CD14-positive monocyte (primary cell): ENCODE measurements at regions not wholly inside any gene's neighbourhood (a gene's known extent, or its start where the extent isn't known, plus 50 kb on each side); places are given as distances from the start of the nearest gene placed in this dataset.
A peak's percentile ranks its signal among the peaks of the same experiment; 100 is the strongest.

ENCODE experiments used
- DNase-seq, 3 donors: peaks; one replicate each; pipeline ENCODE4 v3.0.0-alpha.2; 2011 to 2022
- H2AFZ ChIP-seq: 2 replicates; pipeline ENCODE4 v1.6.0; 2012; ENCODE audit warnings: mild to moderate bottlenecking, low read depth, low read length, inconsistent platforms; ENCODE audit not compliant: insufficient read depth, poor library complexity, severe bottlenecking
- H3K27ac ChIP-seq, 2 donors: 1 replicate in 1 of 2; 2 replicates in 1 of 2; pipeline ENCODE4 v1.5.1; 2012 to 2013; ENCODE audit warnings: low read length in 2 of 2, control low read depth in 1 of 2, inconsistent platforms in 1 of 2, low read depth in 1 of 2, mild to moderate bottlenecking in 1 of 2
- H3K27me3 ChIP-seq, 2 donors: one replicate each; pipeline versions ENCODE4 v1.6.0 to v1.6.1; 2011 to 2013; ENCODE audit warnings: low read length in 2 of 2; ENCODE audit not compliant: control insufficient read depth in 2 of 2, insufficient read depth in 2 of 2
- H3K36me3 ChIP-seq, 2 donors: replicated peaks in 1 of 2; 1 replicate in 1 of 2; 2 replicates in 1 of 2; pipeline versions ENCODE4 v1.5.1 to v1.6.1; 2012 to 2013; ENCODE audit warnings: low read length in 2 of 2, control low read depth in 1 of 2, inconsistent platforms in 1 of 2, mild to moderate bottlenecking in 1 of 2; ENCODE audit not compliant: insufficient read depth in 2 of 2, control insufficient read depth in 1 of 2
- H3K4me1 ChIP-seq, 2 donors: 1 replicate in 1 of 2; 2 replicates in 1 of 2; pipeline versions ENCODE4 v1.5.1 to v1.6.1; 2012 to 2013; ENCODE audit warnings: low read length in 2 of 2, control low read depth in 1 of 2, inconsistent platforms in 1 of 2, mild to moderate bottlenecking in 1 of 2, moderate library complexity in 1 of 2; ENCODE audit not compliant: insufficient read depth in 2 of 2, control insufficient read depth in 1 of 2
- H3K4me2 ChIP-seq: replicated peaks from 2 replicates; pipeline ENCODE3; 2012; ENCODE audit warnings: low read length, moderate library complexity, mild to moderate bottlenecking; ENCODE audit not compliant: poor library complexity, severe bottlenecking; ENCODE audit errors: extremely low read depth
- H3K4me3 ChIP-seq, 3 experiments: fragments of 200-600 bp in 1 of 3; sonication (generic) in 1 of 3; replicated peaks in 1 of 3; 1 replicate in 2 of 3; 2 replicates in 1 of 3; pipeline ENCODE4 v1.5.1; 2011 to 2013; ENCODE audit warnings: low read length in 3 of 3, mild to moderate bottlenecking in 3 of 3, control low read depth in 2 of 3, low read depth in 2 of 3, inconsistent platforms in 1 of 3, moderate library complexity in 1 of 3
- H3K79me2 ChIP-seq: 2 replicates; pipeline ENCODE4 v1.6.0; 2012; ENCODE audit warnings: mild to moderate bottlenecking, control low read depth, inconsistent platforms, low read length, moderate library complexity; ENCODE audit not compliant: insufficient read depth
- H3K9ac ChIP-seq: 2 replicates; pipeline ENCODE4 v1.6.0; 2017; ENCODE audit warnings: low read length, mild to moderate bottlenecking; ENCODE audit not compliant: insufficient read depth, poor library complexity, severe bottlenecking
- H3K9me3 ChIP-seq, 2 donors: replicated peaks in 1 of 2; 1 replicate in 1 of 2; 2 replicates in 1 of 2; pipeline versions ENCODE4 v1.5.1 to v1.6.1; 2012 to 2013; ENCODE audit warnings: low read length in 2 of 2, control low read depth in 1 of 2; ENCODE audit not compliant: control insufficient read depth in 1 of 2, insufficient read depth in 1 of 2
- H4K20me1 ChIP-seq: 2 replicates; pipeline ENCODE4 v1.6.0; 2012; ENCODE audit warnings: mild to moderate bottlenecking, low read length, control low read depth, moderate library complexity; ENCODE audit not compliant: insufficient read depth
- H3K27ac Mint-ChIP-seq, 7 donors: one replicate each; pipeline ENCODE4 v1.8.0; 2020; ENCODE audit warnings: mild to moderate bottlenecking in 7 of 7, mixed read lengths in 7 of 7, moderate library complexity in 6 of 7, inconsistent platforms in 2 of 7
- H3K27me3 Mint-ChIP-seq, 3 donors: one replicate each; pipeline ENCODE4 v1.8.0; 2021 to 2022; ENCODE audit warnings: low read depth in 3 of 3, mild to moderate bottlenecking in 3 of 3, mixed read lengths in 3 of 3, moderate library complexity in 3 of 3, inconsistent platforms in 1 of 3
- H3K36me3 Mint-ChIP-seq, 2 donors: one replicate each; pipeline ENCODE4 v1.8.0; 2020; ENCODE audit warnings: mixed read lengths in 2 of 2, inconsistent platforms in 1 of 2, mild to moderate bottlenecking in 1 of 2
- H3K4me1 Mint-ChIP-seq: one replicate; pipeline ENCODE4 v1.8.0; 2020; ENCODE audit warnings: mild to moderate bottlenecking, mixed read lengths
- H3K4me3 Mint-ChIP-seq, 2 donors: one replicate each; pipeline ENCODE4 v1.8.0; 2020; ENCODE audit warnings: mild to moderate bottlenecking in 2 of 2, mixed read lengths in 2 of 2, moderate library complexity in 1 of 2
- H3K9me3 Mint-ChIP-seq, 7 donors: one replicate each; pipeline ENCODE4 v1.8.0; 2020 to 2022; ENCODE audit warnings: mixed read lengths in 7 of 7, mild to moderate bottlenecking in 6 of 7, moderate library complexity in 6 of 7, inconsistent platforms in 2 of 7
- WGBS: methylation state at CpG from one replicate; pipeline ENCODE4 v1.1.5; 2013; ENCODE audit warnings: missing lambda C conversion rate; ENCODE audit not compliant: insufficient coverage; 5-methylcytosine and 5-hydroxymethylcytosine counted together
- intact Hi-C, 2 donors: fragments of 100-400 bp; cut with micrococcal nuclease; formaldehyde crosslinking; loops; one replicate each; pipeline versions ENCODE4 v1.15.0 to v1.15.1; 2023
- TF ChIP-seq, protein P1 (sequence below): fragments of 200-600 bp; IDR thresholded peaks from one replicate; pipeline ENCODE4 v1.8.0; 2022; ENCODE audit warnings: antibody characterized with exemption, mild to moderate bottlenecking

DNA sequence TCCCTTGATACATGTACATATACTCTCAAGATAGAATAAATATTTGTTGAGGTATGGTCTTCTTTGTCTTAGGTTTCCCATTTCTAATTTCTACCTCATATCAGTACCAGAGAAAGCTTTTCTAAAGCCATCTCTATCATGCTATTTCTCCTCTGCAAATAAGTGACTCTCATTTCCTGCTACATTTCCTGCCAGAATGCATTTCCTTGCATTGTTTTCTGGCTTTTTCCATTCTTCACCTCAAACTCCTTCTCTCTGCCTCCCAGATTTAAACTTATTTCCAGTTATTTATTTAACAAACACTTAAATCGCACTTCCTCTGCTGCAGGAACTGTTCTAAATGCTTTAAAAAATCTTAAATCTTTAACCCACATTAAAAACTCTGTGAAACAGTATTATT is 74.4 kb upstream of the STMND1 start:
- H3K27ac Mint-ChIP-seq, result no peak overlapping the region
- Histone ChIP-seq H3K9me3 (peaks cover 26 to 33% of the 10 kb centered on the region in 2 donors), H4K20me1 (no peaks in the 10 kb centered on the region), H3K36me3 (no peaks in the 10 kb centered on the region), H3K4me3 (no peak overlapping the region), H3K27ac (no peak overlapping the region), H3K4me2 (no peak overlapping the region), H3K9ac (no peak overlapping the region), H2AFZ (no peak overlapping the region), H3K27me3 (peaks cover 46 to 61% of the 10 kb centered on the region in 2 donors), H3K79me2 (no peaks in the 10 kb centered on the region), H3K4me1 (peaks cover 5 to 6% of the 10 kb centered on the region in 2 donors)
- peaks cover 11% of the 10 kb centered on the region for H3K4me1 Mint-ChIP-seq
- peak overlapping the region in 1 of 2 donors; percentile 2 for H3K4me3 Mint-ChIP-seq
- DNase-seq, result no peak
- peaks cover 2 to 37% (median 27%) of the 10 kb centered on the region in 7 donors for H3K9me3 Mint-ChIP-seq
- TF ChIP-seq, protein P1, sequence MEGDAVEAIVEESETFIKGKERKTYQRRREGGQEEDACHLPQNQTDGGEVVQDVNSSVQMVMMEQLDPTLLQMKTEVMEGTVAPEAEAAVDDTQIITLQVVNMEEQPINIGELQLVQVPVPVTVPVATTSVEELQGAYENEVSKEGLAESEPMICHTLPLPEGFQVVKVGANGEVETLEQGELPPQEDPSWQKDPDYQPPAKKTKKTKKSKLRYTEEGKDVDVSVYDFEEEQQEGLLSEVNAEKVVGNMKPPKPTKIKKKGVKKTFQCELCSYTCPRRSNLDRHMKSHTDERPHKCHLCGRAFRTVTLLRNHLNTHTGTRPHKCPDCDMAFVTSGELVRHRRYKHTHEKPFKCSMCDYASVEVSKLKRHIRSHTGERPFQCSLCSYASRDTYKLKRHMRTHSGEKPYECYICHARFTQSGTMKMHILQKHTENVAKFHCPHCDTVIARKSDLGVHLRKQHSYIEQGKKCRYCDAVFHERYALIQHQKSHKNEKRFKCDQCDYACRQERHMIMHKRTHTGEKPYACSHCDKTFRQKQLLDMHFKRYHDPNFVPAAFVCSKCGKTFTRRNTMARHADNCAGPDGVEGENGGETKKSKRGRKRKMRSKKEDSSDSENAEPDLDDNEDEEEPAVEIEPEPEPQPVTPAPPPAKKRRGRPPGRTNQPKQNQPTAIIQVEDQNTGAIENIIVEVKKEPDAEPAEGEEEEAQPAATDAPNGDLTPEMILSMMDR, result no peak
- peaks cover 0 to 57% (median 49%) of the 10 kb centered on the region in 3 donors for H3K27me3 Mint-ChIP-seq
- intact Hi-C loops, result no loop called here
- WGBS, result 89% methylated on average over 1 of the region's 1 CpG
- peaks cover 5 to 6% of the 10 kb centered on the region in 2 donors for H3K36me3 Mint-ChIP-seq

GRCh38 chr6:17022604-17023003 is 79.2 kb upstream of the STMND1 start:
- Histone ChIP-seq H3K4me3 (no peak overlapping the region), H3K27ac (no peak overlapping the region), H3K4me1 (peaks cover 20 to 27% of the 10 kb centered on the region in 2 donors), H3K36me3 (no peaks in the 10 kb centered on the region), H3K79me2 (no peaks in the 10 kb centered on the region), H3K9ac (no peak overlapping the region), H4K20me1 (no peaks in the 10 kb centered on the region), H2AFZ (no peak overlapping the region), H3K4me2 (no peak overlapping the region), H3K9me3 (peaks cover 17 to 26% of the 10 kb centered on the region in 2 donors), H3K27me3 (peaks cover 55 to 59% of the 10 kb centered on the region in 2 donors)
- Mint-ChIP-seq H3K27me3 (peaks cover 0 to 59% (median 57%) of the 10 kb centered on the region in 3 donors), H3K4me3 (no peak overlapping the region), H3K36me3 (peaks cover 5 to 6% of the 10 kb centered on the region in 2 donors), H3K27ac (no peak overlapping the region), H3K9me3 (peaks cover 2 to 25% (median 21%) of the 10 kb centered on the region in 7 donors), H3K4me1 (peaks cover 37% of the 10 kb centered on the region)
- DNase-seq, result no peak
- 100% methylated on average over 1 of the region's 3 CpGs for WGBS
- TF ChIP-seq, protein P1, result no peak
- intact Hi-C loops, result no loop called here
